OCI-LY3 (cell line): ENCODE measurements at regions not wholly inside any gene's neighbourhood (a gene's known extent, or its start where the extent isn't known, plus 50 kb on each side); places are given as distances from the start of the nearest gene placed in this dataset.

Source experiments
- EZH2phosphoT487 ChIP-seq: fragments of 200-600 bp; shearing (Covaris generic); IDR thresholded peaks from 2 replicates; pipeline ENCODE4 v1.6.1; 2018; ENCODE audit warnings: antibody characterized with exemption, mixed run types, low read depth
- TF ChIP-seq, protein P1 (sequence below): fragments of 200-600, 300-600 bp; sonication (generic); IDR thresholded peaks from 2 replicates; pipeline ENCODE4 v1.5.1; 2014; ENCODE audit warnings: antibody characterized with exemption, low read length, low read depth

DNA sequence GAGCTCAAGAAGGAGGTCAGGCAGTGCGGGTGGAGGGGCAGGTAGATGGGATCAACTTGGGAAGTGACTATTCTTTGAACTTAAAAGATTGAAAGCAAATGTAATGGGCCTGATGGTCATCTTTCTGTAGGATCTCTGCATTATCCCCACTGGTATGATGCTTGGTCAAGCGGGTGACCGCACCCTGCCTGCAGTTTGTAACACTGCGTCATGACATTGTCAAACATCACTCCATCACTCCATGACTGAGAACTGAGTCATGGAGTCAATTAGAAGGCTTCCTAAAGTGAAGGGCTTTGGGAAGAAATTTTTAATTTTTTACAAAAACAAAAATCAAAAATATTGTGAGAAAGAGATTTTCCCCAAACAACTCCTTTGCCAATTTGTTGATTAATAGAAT is 62.4 kb upstream of the BMAL1 start:
- TF ChIP-seq, protein P1, sequence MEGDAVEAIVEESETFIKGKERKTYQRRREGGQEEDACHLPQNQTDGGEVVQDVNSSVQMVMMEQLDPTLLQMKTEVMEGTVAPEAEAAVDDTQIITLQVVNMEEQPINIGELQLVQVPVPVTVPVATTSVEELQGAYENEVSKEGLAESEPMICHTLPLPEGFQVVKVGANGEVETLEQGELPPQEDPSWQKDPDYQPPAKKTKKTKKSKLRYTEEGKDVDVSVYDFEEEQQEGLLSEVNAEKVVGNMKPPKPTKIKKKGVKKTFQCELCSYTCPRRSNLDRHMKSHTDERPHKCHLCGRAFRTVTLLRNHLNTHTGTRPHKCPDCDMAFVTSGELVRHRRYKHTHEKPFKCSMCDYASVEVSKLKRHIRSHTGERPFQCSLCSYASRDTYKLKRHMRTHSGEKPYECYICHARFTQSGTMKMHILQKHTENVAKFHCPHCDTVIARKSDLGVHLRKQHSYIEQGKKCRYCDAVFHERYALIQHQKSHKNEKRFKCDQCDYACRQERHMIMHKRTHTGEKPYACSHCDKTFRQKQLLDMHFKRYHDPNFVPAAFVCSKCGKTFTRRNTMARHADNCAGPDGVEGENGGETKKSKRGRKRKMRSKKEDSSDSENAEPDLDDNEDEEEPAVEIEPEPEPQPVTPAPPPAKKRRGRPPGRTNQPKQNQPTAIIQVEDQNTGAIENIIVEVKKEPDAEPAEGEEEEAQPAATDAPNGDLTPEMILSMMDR = no peak
- TF ChIP-seq EZH2phosphoT487 = no peak
